ENCODE measurements at regions not wholly inside any gene's neighbourhood (a gene's known extent, or its start where the extent isn't known, plus 50 kb on each side); places are given as distances from the start of the nearest gene placed in this dataset.

DNA sequence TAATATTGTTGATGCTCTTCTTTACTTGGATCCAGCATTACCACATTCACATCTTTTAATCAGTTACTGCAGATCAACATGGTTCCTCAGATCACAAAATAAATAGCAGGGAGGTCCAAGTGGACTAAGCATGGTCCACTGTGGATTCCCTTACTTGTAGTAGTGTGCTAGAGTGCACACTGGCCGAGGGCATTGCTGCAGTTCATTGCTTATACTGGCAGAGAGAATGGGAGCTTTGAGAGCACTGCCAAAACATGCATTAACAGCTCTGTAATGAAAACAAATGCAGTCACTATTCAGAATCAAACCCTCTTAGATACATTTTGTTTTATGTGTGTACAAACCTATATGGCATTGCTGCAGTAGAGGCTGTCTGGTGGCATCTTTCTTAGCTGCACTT lies 471.5 kb downstream of the CD109 start:
- no peak for TF ChIP-seq SIN3A (IDR thresholded peaks at IDR 0.05; ENCODE audit: borderline replicate concordance, insufficient read depth, low read length)

DNA sequence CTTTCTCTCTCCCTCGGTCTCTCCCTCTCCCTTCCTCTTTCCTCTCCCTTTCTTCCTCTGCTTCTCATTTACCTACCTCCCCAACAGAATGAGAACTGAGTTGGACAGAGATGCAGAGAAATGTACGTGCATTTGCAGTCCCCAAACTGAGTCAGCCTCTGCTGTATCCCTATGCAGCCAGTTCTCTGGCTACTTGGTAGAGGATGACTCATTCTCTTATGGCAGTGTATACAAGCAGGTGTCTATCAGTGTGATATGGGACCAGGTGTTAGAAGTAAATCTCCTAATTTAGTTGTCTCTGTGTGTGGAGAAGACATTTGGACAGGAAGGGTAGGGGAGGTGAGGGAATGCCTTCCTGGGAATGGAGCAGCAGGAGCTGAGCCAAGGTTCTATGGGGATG lies 470.8 kb downstream of the CD109 start:
- TF ChIP-seq POLR2AphosphoS5 (IDR thresholded peaks at IDR 0.05; ENCODE audit: low read depth, low read length) (no peak), SIN3A (IDR thresholded peaks at IDR 0.05; ENCODE audit: borderline replicate concordance, insufficient read depth, low read length) (no peak), FOXP2 (optimal IDR thresholded peaks at IDR 0.05; ENCODE audit: borderline replicate concordance, extremely low read depth, extremely low read length, insufficient read depth) (no peak), TAF1 (IDR thresholded peaks at IDR 0.05; ENCODE audit: borderline replicate concordance, insufficient read depth, low read length) (no peak)
- TF ChIP-seq, protein P1, sequence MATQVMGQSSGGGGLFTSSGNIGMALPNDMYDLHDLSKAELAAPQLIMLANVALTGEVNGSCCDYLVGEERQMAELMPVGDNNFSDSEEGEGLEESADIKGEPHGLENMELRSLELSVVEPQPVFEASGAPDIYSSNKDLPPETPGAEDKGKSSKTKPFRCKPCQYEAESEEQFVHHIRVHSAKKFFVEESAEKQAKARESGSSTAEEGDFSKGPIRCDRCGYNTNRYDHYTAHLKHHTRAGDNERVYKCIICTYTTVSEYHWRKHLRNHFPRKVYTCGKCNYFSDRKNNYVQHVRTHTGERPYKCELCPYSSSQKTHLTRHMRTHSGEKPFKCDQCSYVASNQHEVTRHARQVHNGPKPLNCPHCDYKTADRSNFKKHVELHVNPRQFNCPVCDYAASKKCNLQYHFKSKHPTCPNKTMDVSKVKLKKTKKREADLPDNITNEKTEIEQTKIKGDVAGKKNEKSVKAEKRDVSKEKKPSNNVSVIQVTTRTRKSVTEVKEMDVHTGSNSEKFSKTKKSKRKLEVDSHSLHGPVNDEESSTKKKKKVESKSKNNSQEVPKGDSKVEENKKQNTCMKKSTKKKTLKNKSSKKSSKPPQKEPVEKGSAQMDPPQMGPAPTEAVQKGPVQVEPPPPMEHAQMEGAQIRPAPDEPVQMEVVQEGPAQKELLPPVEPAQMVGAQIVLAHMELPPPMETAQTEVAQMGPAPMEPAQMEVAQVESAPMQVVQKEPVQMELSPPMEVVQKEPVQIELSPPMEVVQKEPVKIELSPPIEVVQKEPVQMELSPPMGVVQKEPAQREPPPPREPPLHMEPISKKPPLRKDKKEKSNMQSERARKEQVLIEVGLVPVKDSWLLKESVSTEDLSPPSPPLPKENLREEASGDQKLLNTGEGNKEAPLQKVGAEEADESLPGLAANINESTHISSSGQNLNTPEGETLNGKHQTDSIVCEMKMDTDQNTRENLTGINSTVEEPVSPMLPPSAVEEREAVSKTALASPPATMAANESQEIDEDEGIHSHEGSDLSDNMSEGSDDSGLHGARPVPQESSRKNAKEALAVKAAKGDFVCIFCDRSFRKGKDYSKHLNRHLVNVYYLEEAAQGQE (IDR thresholded peaks at IDR 0.05; ENCODE audit: insufficient read depth in 1 of 2, low read depth in 2 of 2, low read length in 2 of 2), result no peak

DNA sequence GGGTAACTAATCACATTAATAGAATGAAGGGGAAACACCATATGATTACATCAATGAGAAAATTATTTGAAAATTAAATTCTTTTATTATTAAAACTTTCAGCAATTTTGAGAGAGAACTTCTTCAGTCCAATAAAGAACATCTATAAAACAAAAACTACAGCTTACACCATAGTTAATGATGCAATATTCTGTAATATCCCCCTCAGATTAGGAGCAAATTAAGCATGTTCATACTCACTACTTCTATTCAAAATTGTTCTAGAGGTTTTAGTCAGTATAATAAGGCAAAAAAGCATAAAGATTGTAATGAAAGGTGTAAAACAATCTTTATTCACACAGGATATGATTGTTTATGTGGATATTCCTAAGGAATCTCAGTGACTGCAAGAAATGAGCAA lies 465.4 kb downstream of the CD109 start:
- TF ChIP-seq TAF1 (IDR thresholded peaks at IDR 0.05; ENCODE audit: borderline replicate concordance, insufficient read depth, low read length), result no peak
- TF ChIP-seq, protein P1 (IDR thresholded peaks at IDR 0.05; ENCODE audit: insufficient read depth in 1 of 2, low read depth in 2 of 2, low read length in 2 of 2), result no peak
- no peak for TF ChIP-seq POLR2AphosphoS5 (IDR thresholded peaks at IDR 0.05; ENCODE audit: low read depth, low read length)
- no peak for TF ChIP-seq SIN3A (IDR thresholded peaks at IDR 0.05; ENCODE audit: borderline replicate concordance, insufficient read depth, low read length)
- TF ChIP-seq FOXP2 (optimal IDR thresholded peaks at IDR 0.05; ENCODE audit: borderline replicate concordance, extremely low read depth, extremely low read length, insufficient read depth), result no peak

DNA sequence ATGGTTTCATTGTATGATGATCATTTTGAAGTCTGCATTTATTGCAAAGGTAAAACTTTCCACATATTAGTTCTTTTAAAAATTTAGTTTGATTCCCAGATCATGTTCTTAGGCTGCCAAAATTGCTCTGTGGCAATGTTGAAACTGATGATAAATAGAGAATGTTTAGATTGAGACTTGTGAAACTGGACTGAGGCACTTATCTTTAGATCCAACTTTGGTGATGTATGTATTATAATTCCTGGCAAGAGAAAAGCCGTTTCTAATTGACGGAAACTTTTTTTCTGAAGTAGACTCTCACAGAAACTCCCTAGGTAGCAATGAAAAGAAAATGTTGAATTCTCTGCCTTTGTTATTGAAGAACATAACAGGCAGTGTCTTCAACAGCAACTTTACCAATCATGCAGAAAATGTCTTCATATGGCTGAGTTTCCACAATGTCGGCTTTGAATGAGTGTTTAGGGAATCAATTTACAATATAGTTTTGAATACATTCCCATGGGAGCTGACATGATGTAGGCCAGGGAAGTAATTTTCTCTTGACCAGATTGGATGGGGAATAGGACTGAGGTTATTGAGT lies 456.2 kb downstream of the CD109 start:
- no peak for TF ChIP-seq SIN3A (IDR thresholded peaks at IDR 0.05; ENCODE audit: borderline replicate concordance, insufficient read depth, low read length)

DNA sequence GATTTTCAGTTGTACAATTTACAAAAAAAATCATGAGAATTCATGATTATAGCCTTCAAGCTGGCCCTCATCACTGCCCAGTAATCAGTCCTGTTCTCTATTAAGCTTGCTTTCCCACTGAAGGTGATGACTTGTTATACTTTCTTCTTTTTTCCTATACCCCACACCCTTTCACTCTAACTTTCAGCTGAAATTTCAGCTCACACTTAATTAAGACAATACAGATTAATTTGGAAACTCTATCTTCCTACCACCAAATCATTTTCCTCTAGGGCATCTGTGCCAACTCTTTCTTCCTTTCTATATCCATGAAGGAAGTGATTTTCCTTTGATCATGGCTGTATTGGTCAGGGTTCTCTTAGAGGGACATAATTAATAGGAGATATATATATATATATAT lies 449.9 kb downstream of the CD109 start:
- TF ChIP-seq FOXP2 (optimal IDR thresholded peaks at IDR 0.05; ENCODE audit: borderline replicate concordance, extremely low read depth, extremely low read length, insufficient read depth), result no peak
- TF ChIP-seq TAF1 (IDR thresholded peaks at IDR 0.05; ENCODE audit: borderline replicate concordance, insufficient read depth, low read length), result no peak
- TF ChIP-seq, protein P1 (IDR thresholded peaks at IDR 0.05; ENCODE audit: insufficient read depth in 1 of 2, low read depth in 2 of 2, low read length in 2 of 2), result no peak

DNA sequence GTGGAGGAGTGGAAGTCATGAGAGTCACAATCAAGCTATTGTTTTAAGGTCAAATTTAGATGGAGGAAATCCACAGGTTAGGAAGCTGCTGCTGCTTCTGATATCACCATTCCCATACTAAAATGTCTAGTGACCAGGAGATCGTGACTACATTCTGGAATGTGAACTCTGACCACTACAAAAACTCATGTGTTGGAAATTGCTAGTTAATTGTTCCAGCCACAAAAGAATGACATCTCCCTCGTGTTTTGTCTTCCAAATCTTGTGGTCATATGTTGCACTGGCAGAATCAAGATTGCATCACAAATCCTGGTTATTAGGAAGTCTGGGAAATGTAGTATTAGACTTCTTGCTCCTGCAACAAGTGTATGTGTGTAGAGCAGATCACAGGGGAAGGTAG lies 441.9 kb downstream of the CD109 start:
- no peak for TF ChIP-seq POLR2AphosphoS5 (IDR thresholded peaks at IDR 0.05; ENCODE audit: low read depth, low read length)
- TF ChIP-seq SIN3A (IDR thresholded peaks at IDR 0.05; ENCODE audit: borderline replicate concordance, insufficient read depth, low read length), result no peak
- no peak for TF ChIP-seq TAF1 (IDR thresholded peaks at IDR 0.05; ENCODE audit: borderline replicate concordance, insufficient read depth, low read length)
- TF ChIP-seq, protein P1 (IDR thresholded peaks at IDR 0.05; ENCODE audit: insufficient read depth in 1 of 2, low read depth in 2 of 2, low read length in 2 of 2), result no peak
- no peak for TF ChIP-seq FOXP2 (optimal IDR thresholded peaks at IDR 0.05; ENCODE audit: borderline replicate concordance, extremely low read depth, extremely low read length, insufficient read depth)

Measured in PFSK-1 (cell line).